Brain microvascular endothelial cell (primary cell): ENCODE measurements at regions not wholly inside any gene's neighbourhood (a gene's known extent, or its start where the extent isn't known, plus 50 kb on each side); places are given as distances from the start of the nearest gene placed in this dataset.

ENCODE experiments used
- DNase-seq: peaks from one replicate; pipeline ENCODE4 v3.0.0-alpha.2; 2020
- H3K27ac ChIP-seq: fragments of 250-450 bp; sonication (Bioruptor Pico); 2 replicates; pipeline ENCODE4 v1.5.1; 2020; ENCODE audit warnings: mild to moderate bottlenecking, moderate library complexity
- H3K27me3 ChIP-seq: fragments of 250-450 bp; sonication (Bioruptor Pico); replicated peaks from 2 replicates; pipeline ENCODE4 v1.5.1; 2020; ENCODE audit warnings: mild to moderate bottlenecking
- H3K36me3 ChIP-seq: fragments of 250-450 bp; sonication (Bioruptor Pico); replicated peaks from 2 replicates; pipeline ENCODE4 v1.5.1; 2020; ENCODE audit warnings: mild to moderate bottlenecking
- H3K4me3 ChIP-seq: 2 replicates; pipeline ENCODE4 v1.5.1; 2011; ENCODE audit warnings: low read depth, mild to moderate bottlenecking, control low read depth, low read length, moderate library complexity
- in situ Hi-C: cut with HindIII; loops from 2 replicates; pipeline ENCODE4 v1.10.0; 2017; ENCODE audit warnings: low sequenced_read_pairs, low pct_ligation_motif_present
- TF ChIP-seq, protein P1 (sequence below): IDR thresholded peaks from 2 replicates; pipeline ENCODE4 v1.5.1; 2011; ENCODE audit warnings: low read depth, mild to moderate bottlenecking, moderate library complexity, low read length, control low read depth, inconsistent platforms; ENCODE audit errors: missing control alignments

GRCh38 chr4:8928074-8928473 is 56.4 kb upstream of the HMX1 start:
- DNase-seq, result no peak
- Histone ChIP-seq H3K27me3 (no peaks in the 10 kb centered on the region), H3K27ac (no peak overlapping the region), H3K4me3 (no peak overlapping the region), H3K36me3 (no peaks in the 10 kb centered on the region)
- TF ChIP-seq, protein P1, sequence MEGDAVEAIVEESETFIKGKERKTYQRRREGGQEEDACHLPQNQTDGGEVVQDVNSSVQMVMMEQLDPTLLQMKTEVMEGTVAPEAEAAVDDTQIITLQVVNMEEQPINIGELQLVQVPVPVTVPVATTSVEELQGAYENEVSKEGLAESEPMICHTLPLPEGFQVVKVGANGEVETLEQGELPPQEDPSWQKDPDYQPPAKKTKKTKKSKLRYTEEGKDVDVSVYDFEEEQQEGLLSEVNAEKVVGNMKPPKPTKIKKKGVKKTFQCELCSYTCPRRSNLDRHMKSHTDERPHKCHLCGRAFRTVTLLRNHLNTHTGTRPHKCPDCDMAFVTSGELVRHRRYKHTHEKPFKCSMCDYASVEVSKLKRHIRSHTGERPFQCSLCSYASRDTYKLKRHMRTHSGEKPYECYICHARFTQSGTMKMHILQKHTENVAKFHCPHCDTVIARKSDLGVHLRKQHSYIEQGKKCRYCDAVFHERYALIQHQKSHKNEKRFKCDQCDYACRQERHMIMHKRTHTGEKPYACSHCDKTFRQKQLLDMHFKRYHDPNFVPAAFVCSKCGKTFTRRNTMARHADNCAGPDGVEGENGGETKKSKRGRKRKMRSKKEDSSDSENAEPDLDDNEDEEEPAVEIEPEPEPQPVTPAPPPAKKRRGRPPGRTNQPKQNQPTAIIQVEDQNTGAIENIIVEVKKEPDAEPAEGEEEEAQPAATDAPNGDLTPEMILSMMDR, result no peak
- in situ Hi-C loops, result no loop called here

- Histone ChIP-seq H3K27ac (no peak overlapping the region), H3K4me3 (no peak overlapping the region), H3K36me3 (no peaks in the 10 kb centered on the region), H3K27me3 (no peaks in the 10 kb centered on the region)
- TF ChIP-seq, protein P1, result no peak
- in situ Hi-C loops, result no loop called here
- DNase-seq, result no peak
These were observed 50.8 kb upstream of the HMX1 start for GRCh38 chr4:8922481-8922880.

- no peak for DNase-seq
- TF ChIP-seq, protein P1, result no peak
- in situ Hi-C loops, result no loop called here
These were observed 49.8 kb upstream of the HMX1 start for GRCh38 chr4:8921465-8921864.

More at GRCh38 chr4:8921465-8921864, 49.8 kb upstream of the HMX1 start:
- no peaks in the 10 kb centered on the region for H3K27me3 ChIP-seq
- no peak overlapping the region for H3K4me3 ChIP-seq
- H3K36me3 ChIP-seq, result no peaks in the 10 kb centered on the region
- H3K27ac ChIP-seq, result no peak overlapping the region
